Prostate gland (tissue), 2 donors: ENCODE measurements at regions not wholly inside any gene's neighbourhood (a gene's known extent, or its start where the extent isn't known, plus 50 kb on each side); places are given as distances from the start of the nearest gene placed in this dataset.
A peak's percentile ranks its signal among the peaks of the same experiment; 100 is the strongest.

ENCODE experiments used
- DNase-seq: peaks from one replicate; pipeline ENCODE4 v3.0.0-alpha.2; 2019; ENCODE audit warnings: low spot score
- H3K27ac ChIP-seq, 2 donors: fragments of 200-600 bp; sonication (generic); 2 replicates each; pipeline ENCODE4 v1.5.1; 2017 to 2019
- H3K27me3 ChIP-seq: fragments of 200-600 bp; sonication (generic); replicated peaks from 2 replicates; pipeline ENCODE4 v1.5.1; 2019; ENCODE audit not compliant: insufficient read depth
- H3K36me3 ChIP-seq, 2 donors: fragments of 200-600 bp; sonication (generic); 1 replicate in 1 of 2; 2 replicates in 1 of 2; pipeline versions ENCODE4 v1.5.1 to v1.8.1; 2017 to 2019
- H3K4me1 ChIP-seq: fragments of 200-600 bp; sonication (generic); replicated peaks from 2 replicates; pipeline ENCODE4 v1.5.1; 2019
- H3K4me3 ChIP-seq, 2 donors: fragments of 200-600 bp; sonication (generic); 2 replicates each; pipeline ENCODE4 v1.5.1; 2017 to 2019
- H3K9me3 ChIP-seq: fragments of 200-600 bp; sonication (generic); 2 replicates; pipeline ENCODE4 v1.5.1; 2017
- CTCF ChIP-seq, 4 experiments: fragments of 200-600 bp in 2 of 4; fragments of 450-650 bp in 2 of 4; sonication (generic) in 2 of 4; IDR thresholded peaks; 1 replicate in 3 of 4; 2 replicates in 1 of 4; pipeline ENCODE4 v1.5.1; 2016 to 2019; ENCODE audit warnings: antibody characterized with exemption in 4 of 4, mild to moderate bottlenecking in 2 of 4, moderate library complexity in 2 of 4
- POLR2A ChIP-seq: fragments of 450-650 bp; IDR thresholded peaks from one replicate; pipeline ENCODE4 v1.6.1; 2016; ENCODE audit warnings: antibody characterized with exemption, mild to moderate bottlenecking
- POLR2AphosphoS5 ChIP-seq: sonication (generic); formaldehyde crosslinking; IDR thresholded peaks from one replicate; pipeline ENCODE4 v1.6.1; 2017; ENCODE audit warnings: antibody characterized with exemption
- WGBS: methylation state at CpG from one replicate; pipeline ENCODE4 v1.1.5; 2018; 5-methylcytosine and 5-hydroxymethylcytosine counted together
- intact Hi-C: fragments of 100-400 bp; cut with DNase I; formaldehyde crosslinking; loops from one replicate; pipeline ENCODE4 v1.14.2; 2022

GRCh38 chr6:95856876-95857364 lies 158.9 kb upstream of the FUT9 start:
- intact Hi-C loops = no loop called here
- Histone ChIP-seq H3K4me1 (no peaks in the 10 kb centered on the region), H3K9me3 (no peaks in the 10 kb centered on the region), H3K4me3 (no peak overlapping the region), H3K27ac (no peak overlapping the region), H3K27me3 (no peaks in the 10 kb centered on the region), H3K36me3 (no peaks in the 10 kb centered on the region)
- DNase-seq = no peak
- TF ChIP-seq POLR2AphosphoS5 (no peak), POLR2A (no peak), CTCF (IDR thresholded peaks at IDR 0.05) (no peak)
- 87% methylated on average over 7 of the region's 7 CpGs for WGBS

- no peaks in the 10 kb centered on the region for H3K4me1 ChIP-seq
Measured at GRCh38 chr6:95865857-95866256, 149.9 kb upstream of the FUT9 start.

GRCh38 chr6:95866732-95867131 lies 149.0 kb upstream of the FUT9 start:
- WGBS = 39% methylated on average over 7 of the region's 7 CpGs
- no peak for DNase-seq
- intact Hi-C loops = no loop called here
- Histone ChIP-seq H3K4me1 (no peaks in the 10 kb centered on the region), H3K4me3 (no peak overlapping the region), H3K36me3 (no peaks in the 10 kb centered on the region), H3K9me3 (no peaks in the 10 kb centered on the region), H3K27me3 (no peaks in the 10 kb centered on the region), H3K27ac (no peak overlapping the region)
- TF ChIP-seq CTCF (IDR thresholded peaks at IDR 0.05) (peak in 1 of 4 experiments; percentile 15), POLR2AphosphoS5 (no peak)

More at GRCh38 chr6:95865857-95866256, 149.9 kb upstream of the FUT9 start:
- H3K27ac ChIP-seq = no peak overlapping the region
- H3K4me3 ChIP-seq = no peak overlapping the region
- intact Hi-C loops = no loop called here
- TF ChIP-seq CTCF (IDR thresholded peaks at IDR 0.05) (no peak), POLR2A (no peak), POLR2AphosphoS5 (no peak)
- no peaks in the 10 kb centered on the region for H3K27me3 ChIP-seq
- no peak for DNase-seq
- no peaks in the 10 kb centered on the region for H3K9me3 ChIP-seq
- H3K36me3 ChIP-seq = no peaks in the 10 kb centered on the region

- Histone ChIP-seq H3K9me3 (no peaks in the 10 kb centered on the region), H3K4me1 (no peaks in the 10 kb centered on the region), H3K27me3 (no peaks in the 10 kb centered on the region), H3K36me3 (no peaks in the 10 kb centered on the region), H3K27ac (no peak overlapping the region), H3K4me3 (no peak overlapping the region)
- intact Hi-C loops = no loop called here
- WGBS = 86% methylated on average over 5 of the region's 5 CpGs
- TF ChIP-seq CTCF (IDR thresholded peaks at IDR 0.05) (no peak), POLR2A (no peak), POLR2AphosphoS5 (no peak)
- no peak for DNase-seq
Measured at GRCh38 chr6:95867205-95867604, 148.6 kb upstream of the FUT9 start.

- Histone ChIP-seq H3K36me3 (no peaks in the 10 kb centered on the region), H3K4me3 (no peak overlapping the region), H3K27me3 (no peaks in the 10 kb centered on the region), H3K9me3 (no peaks in the 10 kb centered on the region), H3K27ac (no peak overlapping the region), H3K4me1 (no peaks in the 10 kb centered on the region)
- intact Hi-C loops = no loop called here
- TF ChIP-seq CTCF (IDR thresholded peaks at IDR 0.05) (no peak), POLR2A (no peak)
- 50% methylated on average over 1 of the region's 1 CpG for WGBS
- no peak for DNase-seq
Measured at GRCh38 chr6:95877480-95877879, 138.3 kb upstream of the FUT9 start.
